ENCODE measurements at regions not wholly inside any gene's neighbourhood (a gene's known extent, or its start where the extent isn't known, plus 50 kb on each side); places are given as distances from the start of the nearest gene placed in this dataset.

DNA sequence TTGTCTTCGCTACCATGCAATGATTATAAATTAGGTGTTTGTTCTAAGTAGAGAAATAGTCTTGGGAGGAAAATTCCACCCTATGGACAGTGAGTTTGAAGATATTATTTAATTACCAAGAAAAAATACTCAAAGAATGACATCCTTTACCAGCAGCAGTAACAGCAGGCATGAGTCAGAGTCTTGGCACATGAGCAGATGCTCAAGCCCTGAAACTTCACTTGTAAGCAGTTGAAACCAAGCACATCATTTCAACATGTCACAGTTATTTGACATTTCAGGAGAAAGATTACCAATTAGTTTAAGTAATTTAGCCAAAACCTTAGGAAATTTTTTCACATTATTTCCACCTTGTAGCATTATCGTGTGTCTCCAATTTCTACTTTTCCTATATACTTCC, 99.2 kb downstream of the C12orf50 start:
- no peak for DNase-seq (ENCODE audit: extremely low read depth, low read depth, low spot score)

DNA sequence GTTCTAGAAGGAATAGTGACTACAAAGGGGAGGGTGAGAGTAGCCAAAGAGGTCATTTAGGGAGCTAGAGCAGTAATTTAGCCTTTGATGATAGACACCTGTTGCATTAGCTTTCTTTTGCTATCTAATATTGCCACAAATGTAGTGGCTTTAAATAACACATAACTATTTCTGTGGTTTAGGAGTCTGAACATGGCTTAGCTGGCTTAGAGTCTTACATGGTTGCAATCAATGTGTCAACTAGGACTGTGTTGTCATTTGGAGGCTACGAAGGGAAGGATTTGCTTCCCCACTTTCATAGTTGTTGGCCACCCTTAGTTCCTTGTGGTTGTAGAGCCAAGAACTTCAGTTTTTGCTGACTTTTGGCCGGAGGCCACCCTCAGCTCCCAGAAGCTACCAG, 99.9 kb downstream of the C12orf50 start:
- DNase-seq (ENCODE audit: extremely low read depth, low read depth, low spot score) = no peak

DNA sequence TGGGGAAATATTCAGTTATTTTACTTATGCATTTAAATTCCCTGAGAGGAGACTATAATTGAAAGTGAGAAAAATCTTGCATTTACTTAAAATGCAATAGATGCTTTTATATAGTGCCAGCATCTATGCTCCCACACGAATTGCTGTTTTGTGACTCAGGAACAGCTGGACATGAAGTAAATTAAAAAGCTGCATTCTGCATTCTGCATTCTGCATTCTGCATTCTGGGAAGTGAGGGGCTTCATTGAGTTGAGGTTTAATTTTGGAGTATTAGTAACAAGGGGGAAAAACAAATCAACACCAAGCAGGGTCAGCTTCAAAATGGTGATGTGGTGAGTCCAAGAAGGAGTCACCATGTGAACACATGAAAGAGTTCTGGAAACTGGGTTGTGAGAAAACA, 101.2 kb downstream of the C12orf50 start:
- DNase-seq (ENCODE audit: extremely low read depth, low read depth, low spot score) = no peak

DNA sequence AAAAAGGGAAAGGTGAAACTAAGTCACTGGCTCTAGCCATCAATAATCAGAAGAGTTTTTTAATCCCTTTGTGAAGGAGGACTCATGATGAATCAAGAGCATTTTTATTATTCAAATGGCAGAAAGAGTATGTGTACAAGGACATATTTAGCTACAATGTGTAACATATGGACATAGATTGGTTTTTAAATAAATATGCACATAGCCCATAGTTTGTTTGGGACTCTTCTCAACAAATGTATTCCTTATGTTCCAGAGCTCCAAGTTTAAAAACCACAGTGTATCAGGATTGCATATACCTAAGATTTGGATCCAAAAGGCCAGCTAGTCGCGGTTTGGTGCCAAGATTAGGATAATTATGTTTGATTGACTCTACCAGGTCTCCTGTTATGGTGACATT, 104.2 kb downstream of the C12orf50 start:
- no peak for DNase-seq (ENCODE audit: extremely low read depth, low read depth, low spot score)

DNA sequence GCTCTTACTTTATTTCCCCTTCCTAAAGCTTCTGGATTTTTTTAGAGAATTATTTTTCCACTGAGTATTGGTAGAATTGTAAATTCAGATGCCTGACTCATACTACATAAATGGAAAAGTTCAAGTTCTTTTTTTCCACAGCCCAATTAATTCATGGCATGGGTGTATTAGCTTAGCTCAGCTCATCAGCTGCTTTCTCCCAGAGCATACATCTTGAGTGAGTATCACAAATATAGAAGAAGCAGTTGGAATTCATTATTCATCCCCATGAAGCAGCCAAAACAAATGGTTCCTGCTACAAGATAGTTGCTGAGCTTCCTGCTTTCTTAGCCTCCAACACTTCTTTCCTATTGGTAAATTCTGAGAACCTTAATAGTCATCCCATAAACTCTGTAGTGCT, 105.1 kb downstream of the C12orf50 start:
- no peak for DNase-seq (ENCODE audit: extremely low read depth, low read depth, low spot score)

DNA sequence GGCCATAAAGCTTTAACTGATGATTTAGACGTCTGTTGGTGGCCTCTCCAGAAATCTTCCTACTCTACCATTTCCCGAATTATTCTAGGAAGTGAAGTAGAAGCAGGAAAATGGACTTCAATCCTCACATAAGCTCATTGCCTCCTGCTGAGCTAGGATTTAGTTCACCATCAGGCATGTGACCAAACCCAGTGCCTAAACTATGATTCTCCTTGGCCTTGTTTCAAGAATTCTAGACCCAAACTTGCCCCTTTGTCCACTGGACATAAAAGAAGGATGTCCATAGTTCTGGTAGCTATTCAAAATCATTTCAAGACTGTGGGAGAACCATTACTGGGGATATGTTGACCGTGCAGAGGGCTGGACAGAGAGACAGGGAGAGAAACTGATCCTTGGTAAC, 105.8 kb downstream of the C12orf50 start:
- DNase-seq (ENCODE audit: extremely low read depth, low read depth, low spot score) = no peak

DNA sequence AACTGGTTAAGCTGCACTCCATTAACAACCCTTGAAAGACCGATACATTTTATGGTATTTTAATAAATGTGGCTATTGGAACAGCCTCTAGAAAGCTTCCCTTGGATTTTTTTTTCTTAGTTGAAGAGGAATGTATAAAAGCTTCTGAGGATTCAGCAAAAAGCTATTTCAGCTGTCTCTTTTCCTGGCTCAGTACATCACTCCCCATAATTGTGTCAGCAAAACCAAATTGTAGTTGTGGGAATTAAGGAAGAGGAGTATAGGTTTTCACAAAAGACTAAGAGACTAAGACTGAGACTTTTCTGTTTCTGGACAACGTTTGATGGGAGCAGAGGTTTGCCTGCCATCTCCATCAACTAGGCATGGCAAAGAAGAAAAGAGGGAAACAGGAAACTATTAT, 106.5 kb downstream of the C12orf50 start:
- no peak for DNase-seq (ENCODE audit: extremely low read depth, low read depth, low spot score)

DNA sequence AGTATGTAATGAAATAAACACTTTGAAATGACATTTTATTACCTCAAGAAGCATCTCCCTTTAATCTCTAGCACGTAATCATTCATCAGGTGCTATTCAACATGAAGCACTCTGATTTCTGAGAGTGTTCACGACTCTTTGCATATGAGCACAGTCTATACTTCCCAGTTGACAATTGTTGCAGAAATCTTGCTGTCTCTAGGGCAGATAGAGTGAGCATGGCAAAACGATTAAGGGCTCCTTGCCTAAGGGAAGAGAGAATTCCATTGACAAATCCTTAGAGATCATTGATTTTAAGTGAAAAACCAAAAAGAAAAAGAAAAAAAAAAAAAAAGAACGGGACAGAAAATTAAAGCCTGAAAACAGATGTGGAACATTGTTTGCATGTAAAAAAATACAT, 107.6 kb downstream of the C12orf50 start:
- no peak for DNase-seq (ENCODE audit: extremely low read depth, low read depth, low spot score)

DNA sequence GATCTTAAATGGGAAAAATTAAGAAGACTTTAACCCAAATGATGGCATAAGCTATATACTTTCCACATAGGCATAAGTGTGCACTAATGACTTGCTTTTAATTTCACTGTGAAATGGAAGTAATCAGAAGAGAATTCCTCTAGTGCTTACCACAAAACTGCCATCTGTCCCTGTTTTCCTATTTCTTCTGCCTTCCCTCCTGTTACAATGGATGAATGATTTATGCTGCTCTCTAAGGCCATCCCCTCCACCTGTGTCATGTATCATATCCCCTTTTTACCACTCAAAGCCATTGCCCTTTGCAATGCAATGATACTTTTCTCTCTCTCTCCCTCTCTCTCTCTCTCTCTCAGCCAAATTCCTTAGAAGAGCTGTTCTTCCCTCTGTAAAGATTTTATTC, 109.1 kb downstream of the C12orf50 start:
- DNase-seq (ENCODE audit: extremely low read depth, low read depth, low spot score) = no peak

DNA sequence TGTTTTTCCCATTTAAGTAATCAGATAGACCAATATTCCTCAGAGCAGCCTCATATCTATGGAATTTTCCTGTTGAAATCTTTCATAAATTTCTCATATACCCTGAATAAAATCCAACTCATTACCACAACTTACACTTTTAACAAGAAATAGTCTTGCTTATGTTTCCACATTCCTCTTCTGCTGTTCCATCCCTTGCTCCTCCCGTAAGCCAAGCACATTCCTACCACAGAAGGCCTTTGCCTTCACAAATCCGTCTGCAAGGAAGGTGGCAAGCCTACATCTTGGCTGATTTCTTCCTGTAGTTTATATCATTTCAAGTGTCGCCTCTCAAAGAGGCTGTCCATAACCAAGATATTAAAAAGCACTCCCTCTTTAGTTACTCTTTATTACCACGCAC, 127.7 kb downstream of the C12orf50 start:
- DNase-seq (ENCODE audit: extremely low read depth, low read depth, low spot score) = no peak

DNA sequence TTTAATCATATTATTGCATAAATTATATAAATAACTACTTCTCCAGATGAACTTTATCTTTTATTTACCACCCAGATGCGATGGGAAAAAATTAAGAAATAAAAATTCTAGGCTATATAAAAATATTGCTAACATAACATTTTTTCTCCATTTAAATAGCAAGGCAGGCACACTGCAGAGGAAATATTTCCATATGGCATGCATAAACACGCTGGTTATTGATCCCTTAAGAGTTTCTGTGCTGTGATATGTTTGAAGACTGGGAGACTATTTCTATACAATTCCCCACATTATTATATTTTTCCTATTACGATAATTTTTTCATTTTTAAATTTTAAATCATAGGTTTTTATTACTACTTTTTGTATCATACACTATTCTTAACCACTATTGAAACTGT, 131.5 kb downstream of the C12orf50 start:
- no peak for DNase-seq (ENCODE audit: extremely low read depth, low read depth, low spot score)

DNA sequence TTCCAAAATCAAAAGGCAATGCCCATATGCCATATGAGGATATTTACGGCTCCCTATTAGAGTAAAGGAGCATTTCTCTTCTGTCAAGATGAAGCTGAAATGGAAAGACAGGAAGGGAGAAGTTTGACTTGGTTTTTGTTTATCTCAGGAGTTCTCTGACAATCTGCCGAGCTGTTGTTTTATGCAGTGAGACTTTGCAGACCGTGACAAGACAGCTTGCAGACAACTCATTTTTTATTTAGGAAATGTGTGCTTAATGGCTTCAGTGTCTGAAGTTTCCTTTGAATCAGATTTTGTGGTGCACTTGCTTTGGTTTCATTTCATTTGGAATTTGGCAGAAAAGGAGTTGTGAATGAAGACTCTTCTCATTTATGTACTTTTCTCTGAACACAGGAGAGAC, 145.4 kb downstream of the C12orf50 start:
- no peak for DNase-seq (ENCODE audit: extremely low read depth, low read depth, low spot score)

DNA sequence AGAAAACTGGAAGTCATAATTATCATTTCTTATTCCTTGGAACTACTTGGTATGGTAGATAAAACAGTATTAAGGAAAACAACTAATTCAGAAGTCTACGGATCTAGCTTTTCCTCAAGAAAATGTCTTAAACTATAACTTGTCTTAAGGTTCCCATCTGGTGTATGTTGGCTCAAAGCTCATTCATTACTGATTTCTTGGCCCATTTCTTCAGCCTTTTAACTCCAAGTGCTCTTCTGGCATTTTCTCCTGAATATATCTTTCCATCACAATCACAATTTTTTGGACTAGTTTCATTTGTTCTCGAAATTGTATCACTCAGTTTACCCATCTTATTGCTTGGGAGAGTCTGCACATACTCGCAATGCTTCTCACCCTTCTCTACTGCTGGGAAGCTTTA, 150.1 kb downstream of the C12orf50 start:
- DNase-seq (ENCODE audit: extremely low read depth, low read depth, low spot score) = no peak

DNA sequence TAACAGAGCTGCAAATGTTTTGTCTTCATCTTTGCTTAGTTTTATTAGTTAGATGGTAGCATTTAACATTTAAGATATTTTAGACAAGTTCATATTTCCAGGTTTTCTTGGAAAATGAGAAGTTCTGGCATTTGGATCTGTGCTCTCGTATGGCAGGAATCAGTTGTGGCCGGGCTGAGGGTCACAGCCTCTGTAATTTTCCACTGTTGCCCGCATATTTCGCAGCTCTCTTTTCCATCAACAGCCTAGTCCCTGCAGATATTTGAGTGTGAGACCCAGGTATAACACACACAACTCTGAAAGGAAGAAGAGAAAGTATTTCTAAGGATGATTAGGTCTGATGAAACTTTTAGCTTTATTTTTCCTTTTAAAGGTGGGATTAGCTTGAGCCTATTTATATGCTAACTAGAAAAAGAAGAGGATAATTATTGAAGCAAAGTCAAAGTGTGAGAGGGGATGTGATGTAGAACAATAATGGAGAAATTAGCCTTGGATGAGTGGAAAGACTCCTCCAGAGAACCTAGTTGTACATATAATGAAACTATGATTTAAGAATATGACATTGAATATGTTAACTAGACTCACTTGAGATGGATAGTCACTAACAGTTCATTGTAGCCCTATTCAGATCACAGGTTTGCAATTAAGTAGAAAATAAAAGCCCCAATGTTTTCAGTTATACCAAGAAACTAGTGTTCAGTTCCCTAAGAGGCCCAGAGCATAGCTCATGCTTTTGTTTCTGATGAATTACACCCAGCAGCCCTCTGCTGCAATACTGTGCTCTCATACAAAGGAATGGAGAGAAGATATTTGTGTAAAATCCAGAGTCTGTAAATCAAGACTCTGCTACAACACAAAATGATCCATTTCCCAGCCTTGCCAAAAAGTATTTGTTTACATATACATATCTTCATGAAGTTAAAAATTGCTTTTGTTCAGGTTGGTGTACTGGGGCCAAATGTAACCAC, 158.4 kb downstream of the C12orf50 start:
- DNase-seq (ENCODE audit: extremely low read depth, low read depth, low spot score) = no peak

DNA sequence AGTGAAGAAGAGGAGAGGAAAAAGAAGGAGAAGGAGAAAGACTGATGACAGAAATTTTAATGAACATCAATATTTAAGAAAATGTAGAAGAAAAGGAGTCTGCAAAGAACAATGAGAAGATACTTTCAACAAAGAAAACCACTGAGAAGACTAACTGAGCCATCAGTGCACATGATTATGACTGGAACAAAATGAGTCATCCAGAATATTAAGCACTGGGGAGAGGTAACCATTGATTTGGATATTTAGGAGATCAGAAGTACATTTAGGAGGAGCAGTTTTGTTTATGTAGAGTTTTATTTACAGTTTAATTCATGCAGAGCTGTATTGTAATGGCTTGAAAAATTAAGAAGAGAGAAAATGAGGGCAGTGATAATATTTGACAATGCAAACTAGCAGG, 159.1 kb downstream of the C12orf50 start:
- no peak for DNase-seq (ENCODE audit: extremely low read depth, low read depth, low spot score)

DNA sequence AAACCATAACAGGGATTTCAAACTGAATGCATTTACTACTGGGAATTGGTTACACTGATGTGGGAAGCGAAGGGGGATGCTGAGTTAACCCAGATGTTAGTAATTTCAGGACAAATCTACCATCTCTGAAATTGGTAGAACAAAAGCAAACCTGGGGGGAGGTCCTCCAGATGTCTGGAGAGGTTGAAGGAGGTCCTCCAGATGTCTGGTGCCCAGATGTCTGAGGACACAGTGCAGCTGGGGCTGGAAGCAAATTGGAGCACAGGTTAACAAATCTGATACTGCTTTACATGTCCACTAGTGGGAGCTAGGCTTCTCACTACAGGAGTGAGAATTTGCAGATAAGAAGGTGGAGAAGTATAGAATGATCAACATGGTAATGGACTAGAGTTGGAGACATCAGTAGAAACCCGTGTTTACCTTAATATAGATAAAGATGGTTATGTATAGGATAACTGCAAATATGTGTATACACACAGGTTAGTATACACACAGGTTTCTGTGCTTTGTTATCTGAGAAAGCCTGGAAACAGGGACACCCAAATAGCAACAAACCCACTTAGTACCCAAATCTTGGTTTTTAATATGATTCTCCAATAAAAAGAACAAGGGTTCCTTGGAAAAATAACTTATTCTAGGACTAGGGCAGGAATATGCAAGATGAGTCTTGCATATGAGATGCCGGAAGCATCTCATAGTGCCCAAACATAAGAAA, 162.5 kb downstream of the C12orf50 start:
- DNase-seq (ENCODE audit: extremely low read depth, low read depth, low spot score) = no peak

DNA sequence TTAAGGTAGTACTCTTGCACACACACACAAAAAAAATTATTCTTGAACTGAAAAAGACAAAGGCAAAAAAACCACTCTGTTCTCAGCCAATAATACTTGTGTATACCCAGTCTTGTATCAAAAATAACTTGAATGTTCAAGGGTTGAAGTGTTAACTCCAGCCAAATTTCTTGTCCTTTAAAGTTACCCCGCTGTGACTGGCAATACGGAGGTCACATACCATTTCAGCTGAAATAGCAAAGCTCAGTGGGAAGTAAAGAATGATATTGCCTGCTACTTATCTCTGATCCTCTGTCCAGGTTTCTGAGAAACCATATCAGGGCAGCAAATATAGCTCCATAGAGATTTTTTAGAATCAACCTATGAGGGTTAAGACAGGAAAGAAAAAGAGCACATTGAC, 167.4 kb downstream of the C12orf50 start:
- DNase-seq (ENCODE audit: extremely low read depth, low read depth, low spot score) = no peak

DNA sequence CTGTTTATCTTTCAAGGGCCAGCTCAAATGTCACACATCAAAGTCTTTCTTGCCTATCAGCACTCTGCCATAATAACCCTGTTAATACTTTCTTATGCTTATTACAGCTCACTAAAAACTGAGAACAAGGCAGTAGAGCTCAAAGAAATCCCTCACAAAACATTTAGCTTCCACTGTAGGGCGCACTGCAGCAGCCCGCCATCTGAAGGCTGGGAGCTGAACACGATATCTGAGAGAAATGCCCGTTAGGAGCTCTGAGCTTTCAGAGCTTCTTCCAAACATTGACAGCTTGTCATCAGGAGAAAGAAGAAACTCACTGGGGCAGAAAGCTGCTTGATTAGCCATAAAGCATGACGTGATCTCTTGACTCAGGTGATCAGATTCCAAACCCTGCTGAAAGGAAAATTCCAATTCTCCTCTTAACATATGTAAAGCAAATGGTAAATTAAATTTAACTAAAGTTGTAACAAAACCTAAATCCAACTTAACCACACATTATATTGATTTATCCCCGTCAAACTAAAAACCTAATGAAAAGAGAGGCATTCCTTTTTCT, 175.7 kb downstream of the C12orf50 start:
- DNase-seq (ENCODE audit: extremely low read depth, low read depth, low spot score) = no peak

DNA sequence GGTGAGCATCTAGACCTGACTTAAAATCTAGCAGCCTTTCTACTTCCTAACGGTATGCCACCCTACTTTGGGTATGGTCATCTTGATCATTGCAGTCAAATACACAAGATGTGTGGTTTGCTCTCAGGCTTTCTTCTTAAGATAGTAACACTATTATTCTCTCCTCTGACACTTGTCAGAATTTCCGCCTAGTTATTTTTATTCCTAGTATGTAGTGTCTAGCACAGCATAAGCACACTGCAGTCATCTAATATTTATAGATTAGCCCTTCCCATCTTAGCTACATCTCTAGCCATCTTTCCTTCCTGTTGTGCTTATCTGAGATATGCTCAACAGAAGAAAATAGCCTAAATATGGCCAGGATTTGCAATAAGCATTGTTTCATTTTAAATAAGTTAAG, 180.1 kb downstream of the C12orf50 start:
- DNase-seq (ENCODE audit: extremely low read depth, low read depth, low spot score) = no peak

DNA sequence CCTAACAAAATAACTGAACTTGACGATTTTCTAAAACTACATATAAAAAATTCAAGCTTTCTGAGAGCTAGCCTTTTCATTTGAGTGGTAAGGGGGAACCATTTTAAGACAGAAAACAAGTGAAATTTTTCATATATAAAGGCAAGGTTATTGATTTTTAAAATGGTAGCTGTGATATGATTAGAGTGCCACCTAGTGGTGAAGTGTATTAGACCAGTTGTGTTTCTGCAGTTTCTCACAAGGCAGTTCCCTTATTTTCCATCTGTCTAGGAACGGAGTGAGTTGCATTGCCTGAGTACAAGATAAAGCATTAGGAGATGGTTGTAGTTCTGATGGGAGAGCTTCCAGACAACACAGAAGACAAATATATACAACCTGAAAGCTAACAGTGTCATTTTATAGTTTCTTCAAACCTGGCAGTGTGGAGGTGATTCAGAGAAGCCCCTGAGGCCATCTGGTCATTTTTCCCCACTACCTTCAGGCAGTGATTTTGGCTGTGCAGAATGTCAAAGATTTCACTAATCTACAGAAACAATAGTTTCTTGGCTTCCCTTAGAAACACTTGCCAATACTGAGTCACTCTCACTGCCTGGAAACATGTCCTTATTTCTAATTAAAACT, 180.8 kb downstream of the C12orf50 start:
- peak; percentile 63 for DNase-seq (ENCODE audit: extremely low read depth, low read depth, low spot score)

DNA sequence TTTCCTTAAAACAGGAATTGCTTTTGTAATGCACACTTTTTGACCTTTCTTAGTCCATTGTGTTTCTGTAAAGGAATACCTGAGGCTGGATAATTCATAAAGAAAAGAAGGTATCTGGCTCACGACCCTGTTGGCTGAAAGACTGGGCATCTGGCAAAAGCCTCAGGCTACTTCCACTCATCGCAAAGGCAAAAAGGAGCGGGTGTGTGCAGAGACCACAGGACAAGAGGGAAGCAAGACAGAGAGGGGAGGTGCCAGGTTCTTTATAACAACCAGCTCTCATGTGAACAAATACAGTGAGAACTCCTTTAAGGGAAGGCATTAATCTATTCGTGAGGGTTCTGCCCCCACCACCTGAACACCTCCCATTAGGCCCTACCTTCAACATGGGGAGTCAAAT, 182.1 kb downstream of the C12orf50 start:
- DNase-seq (ENCODE audit: extremely low read depth, low read depth, low spot score) = no peak
